HepG2 (cell line): ENCODE measurements at regions not wholly inside any gene's neighbourhood (a gene's known extent, or its start where the extent isn't known, plus 50 kb on each side); places are given as distances from the start of the nearest gene placed in this dataset.
A peak's percentile ranks its signal among the peaks of the same experiment; 100 is the strongest.

Experiments used
- BCL6 ChIP-seq: IDR thresholded peaks from 2 replicates; pipeline ENCODE4 v1.6.1; 2016; ENCODE audit warnings: missing genetic modification reagents, missing compliant biosample characterization
- BORCS8-MEF2B ChIP-seq: sonication (generic); formaldehyde crosslinking; IDR thresholded peaks from 2 replicates; pipeline ENCODE4 v1.8.0; 2022; ENCODE audit warnings: mild to moderate bottlenecking, missing genetic modification reagents
- CENPX ChIP-seq: sonication (generic); formaldehyde crosslinking; IDR thresholded peaks from 2 replicates; pipeline ENCODE4 v1.9.0; 2021; ENCODE audit warnings: mild to moderate bottlenecking, missing genetic modification reagents, moderate library complexity
- CHD2 ChIP-seq: IDR thresholded peaks from 2 replicates; pipeline ENCODE4 v1.6.1; 2011; ENCODE audit warnings: low read depth, low read length, improper control_type of control experiment
- FOXJ3 ChIP-seq: sonication (generic); formaldehyde crosslinking; IDR thresholded peaks from 2 replicates; pipeline ENCODE4 v1.4.0; 2020; ENCODE audit warnings: missing genetic modification reagents, mild to moderate bottlenecking, borderline replicate concordance
- ONECUT2 ChIP-seq: sonication (generic); formaldehyde crosslinking; IDR thresholded peaks from 2 replicates; pipeline ENCODE4 v1.4.0; 2020; ENCODE audit warnings: missing genetic modification reagents
- SNAPC2 ChIP-seq: sonication (generic); formaldehyde crosslinking; IDR thresholded peaks from 2 replicates; pipeline ENCODE4 v1.8.1; 2022; ENCODE audit warnings: mild to moderate bottlenecking, missing genetic modification reagents
- SSRP1 ChIP-seq: IDR thresholded peaks from 2 replicates; pipeline ENCODE4 v1.6.1; 2016; ENCODE audit warnings: control low read depth
- TCF7 ChIP-seq: sonication (generic); IDR thresholded peaks from 2 replicates; pipeline ENCODE4 v1.6.1; 2016; ENCODE audit warnings: antibody characterized with exemption, low read depth
- THYN1 ChIP-seq: sonication (generic); formaldehyde crosslinking; IDR thresholded peaks from 2 replicates; pipeline ENCODE4 v1.8.1; 2023; ENCODE audit warnings: low read depth, mild to moderate bottlenecking, moderate library complexity, missing genetic modification reagents, borderline replicate concordance
- ZFP36L1 ChIP-seq: sonication (generic); formaldehyde crosslinking; IDR thresholded peaks from 2 replicates; pipeline ENCODE4 v1.8.0; 2022; ENCODE audit warnings: mild to moderate bottlenecking, missing genetic modification reagents, moderate library complexity
- ZNF557 ChIP-seq: sonication (generic); formaldehyde crosslinking; IDR thresholded peaks from 2 replicates; pipeline ENCODE4 v1.4.0; 2020; ENCODE audit warnings: missing genetic modification reagents
- ZNF569 ChIP-seq: sonication (generic); formaldehyde crosslinking; IDR thresholded peaks from 2 replicates; pipeline ENCODE4 v1.5.0; 2020; ENCODE audit warnings: mild to moderate bottlenecking, missing genetic modification reagents, moderate library complexity, borderline replicate concordance
- TF ChIP-seq, protein P1 (sequence below): sonication (generic); formaldehyde crosslinking; IDR thresholded peaks from 2 replicates; pipeline ENCODE4 v1.8.1; 2023; ENCODE audit warnings: mild to moderate bottlenecking, inconsistent platforms, moderate library complexity, missing genetic modification reagents, borderline replicate concordance
- TF ChIP-seq, protein P2 (sequence below): fragments of 450-650 bp; IDR thresholded peaks from 2 replicates; pipeline ENCODE4 v1.6.1; 2017; ENCODE audit warnings: mild to moderate bottlenecking
- TF ChIP-seq, protein P3 (sequence below): sonication (generic); formaldehyde crosslinking; IDR thresholded peaks from 2 replicates; pipeline ENCODE4 v1.5.0; 2020; ENCODE audit warnings: mild to moderate bottlenecking, missing genetic modification reagents
- TF ChIP-seq, protein P4 (sequence below): sonication (generic); formaldehyde crosslinking; IDR thresholded peaks from 2 replicates; pipeline ENCODE4 v1.9.0; 2021; ENCODE audit warnings: mild to moderate bottlenecking, missing genetic modification reagents

DNA sequence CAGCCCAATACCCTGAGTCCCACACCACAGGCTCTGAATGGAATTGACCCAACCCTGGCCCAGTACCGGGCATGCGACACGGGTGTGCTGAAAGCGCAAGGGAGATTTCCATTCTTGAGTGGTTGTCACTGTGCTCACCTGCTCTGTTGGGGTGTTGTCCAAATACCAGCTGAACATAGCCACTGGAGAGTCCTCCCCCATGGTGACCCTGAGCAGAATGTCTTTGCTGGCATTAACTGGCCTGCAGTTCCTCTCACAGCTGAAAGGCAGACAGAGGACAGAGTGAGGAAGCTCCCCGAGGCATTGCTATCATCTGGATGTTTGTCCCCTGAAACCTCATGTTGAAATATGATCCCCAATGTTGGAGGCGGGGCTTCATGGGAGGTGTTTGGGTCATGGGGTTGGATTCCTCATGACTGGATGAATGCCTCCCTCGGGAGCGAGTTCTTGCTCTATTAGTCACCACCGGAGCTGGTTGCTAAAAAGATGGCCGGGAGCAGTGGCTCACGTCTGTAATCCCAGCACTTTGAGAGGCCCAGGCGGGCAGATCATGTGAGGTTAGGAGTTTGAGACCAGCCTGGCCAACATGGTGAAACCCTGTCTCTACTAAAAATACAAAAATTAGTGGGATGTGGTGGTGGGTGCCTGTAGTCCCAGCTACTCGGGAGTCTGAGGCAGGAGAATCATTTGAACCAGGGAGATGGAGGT is 57.3 kb upstream of the BCO1 start (continued):
- TF ChIP-seq, protein P1, sequence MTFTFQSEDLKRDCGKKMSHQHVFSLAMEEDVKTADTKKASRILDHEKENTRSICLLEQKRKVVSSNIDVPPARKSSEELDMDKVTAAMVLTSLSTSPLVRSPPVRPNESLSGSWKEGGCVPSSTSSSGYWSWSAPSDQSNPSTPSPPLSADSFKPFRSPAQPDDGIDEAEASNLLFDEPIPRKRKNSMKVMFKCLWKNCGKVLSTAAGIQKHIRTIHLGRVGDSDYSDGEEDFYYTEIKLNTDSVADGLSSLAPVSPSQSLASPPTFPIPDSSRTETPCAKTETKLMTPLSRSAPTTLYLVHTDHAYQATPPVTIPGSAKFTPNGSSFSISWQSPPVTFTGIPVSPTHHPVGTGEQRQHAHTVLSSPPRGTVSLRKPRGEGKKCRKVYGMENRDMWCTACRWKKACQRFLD (CRISPR knock-in tag), result no peak
- TF ChIP-seq ZFP36L1 (CRISPR knock-in tag) (no peak), SSRP1 (CRISPR knock-in tag) (no peak), TCF7 (no peak), THYN1 (no peak), SNAPC2 (no peak), ZNF557 (CRISPR knock-in tag) (no peak), ZNF569 (no peak), CHD2 (no peak), BCL6 (CRISPR knock-in tag) (0 out of 2 replicates have a peak, but pooled peaks have one; percentile 29), BORCS8-MEF2B (CRISPR knock-in tag) (no peak), FOXJ3 (CRISPR knock-in tag) (no peak), CENPX (CRISPR knock-in tag) (no peak), ONECUT2 (no peak)
- TF ChIP-seq, protein P2, sequence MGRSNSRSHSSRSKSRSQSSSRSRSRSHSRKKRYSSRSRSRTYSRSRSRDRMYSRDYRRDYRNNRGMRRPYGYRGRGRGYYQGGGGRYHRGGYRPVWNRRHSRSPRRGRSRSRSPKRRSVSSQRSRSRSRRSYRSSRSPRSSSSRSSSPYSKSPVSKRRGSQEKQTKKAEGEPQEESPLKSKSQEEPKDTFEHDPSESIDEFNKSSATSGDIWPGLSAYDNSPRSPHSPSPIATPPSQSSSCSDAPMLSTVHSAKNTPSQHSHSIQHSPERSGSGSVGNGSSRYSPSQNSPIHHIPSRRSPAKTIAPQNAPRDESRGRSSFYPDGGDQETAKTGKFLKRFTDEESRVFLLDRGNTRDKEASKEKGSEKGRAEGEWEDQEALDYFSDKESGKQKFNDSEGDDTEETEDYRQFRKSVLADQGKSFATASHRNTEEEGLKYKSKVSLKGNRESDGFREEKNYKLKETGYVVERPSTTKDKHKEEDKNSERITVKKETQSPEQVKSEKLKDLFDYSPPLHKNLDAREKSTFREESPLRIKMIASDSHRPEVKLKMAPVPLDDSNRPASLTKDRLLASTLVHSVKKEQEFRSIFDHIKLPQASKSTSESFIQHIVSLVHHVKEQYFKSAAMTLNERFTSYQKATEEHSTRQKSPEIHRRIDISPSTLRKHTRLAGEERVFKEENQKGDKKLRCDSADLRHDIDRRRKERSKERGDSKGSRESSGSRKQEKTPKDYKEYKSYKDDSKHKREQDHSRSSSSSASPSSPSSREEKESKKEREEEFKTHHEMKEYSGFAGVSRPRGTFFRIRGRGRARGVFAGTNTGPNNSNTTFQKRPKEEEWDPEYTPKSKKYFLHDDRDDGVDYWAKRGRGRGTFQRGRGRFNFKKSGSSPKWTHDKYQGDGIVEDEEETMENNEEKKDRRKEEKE, result no peak
- TF ChIP-seq, protein P3, sequence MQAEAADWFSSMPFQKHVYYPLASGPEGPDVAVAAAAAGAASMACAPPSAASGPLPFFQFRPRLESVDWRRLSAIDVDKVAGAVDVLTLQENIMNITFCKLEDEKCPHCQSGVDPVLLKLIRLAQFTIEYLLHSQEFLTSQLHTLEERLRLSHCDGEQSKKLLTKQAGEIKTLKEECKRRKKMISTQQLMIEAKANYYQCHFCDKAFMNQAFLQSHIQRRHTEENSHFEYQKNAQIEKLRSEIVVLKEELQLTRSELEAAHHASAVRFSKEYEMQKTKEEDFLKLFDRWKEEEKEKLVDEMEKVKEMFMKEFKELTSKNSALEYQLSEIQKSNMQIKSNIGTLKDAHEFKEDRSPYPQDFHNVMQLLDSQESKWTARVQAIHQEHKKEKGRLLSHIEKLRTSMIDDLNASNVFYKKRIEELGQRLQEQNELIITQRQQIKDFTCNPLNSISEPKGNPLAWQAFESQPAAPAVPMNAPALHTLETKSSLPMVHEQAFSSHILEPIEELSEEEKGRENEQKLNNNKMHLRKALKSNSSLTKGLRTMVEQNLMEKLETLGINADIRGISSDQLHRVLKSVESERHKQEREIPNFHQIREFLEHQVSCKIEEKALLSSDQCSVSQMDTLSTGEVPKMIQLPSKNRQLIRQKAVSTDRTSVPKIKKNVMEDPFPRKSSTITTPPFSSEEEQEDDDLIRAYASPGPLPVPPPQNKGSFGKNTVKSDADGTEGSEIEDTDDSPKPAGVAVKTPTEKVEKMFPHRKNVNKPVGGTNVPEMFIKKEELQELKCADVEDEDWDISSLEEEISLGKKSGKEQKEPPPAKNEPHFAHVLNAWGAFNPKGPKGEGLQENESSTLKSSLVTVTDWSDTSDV, result no peak
- TF ChIP-seq, protein P4, sequence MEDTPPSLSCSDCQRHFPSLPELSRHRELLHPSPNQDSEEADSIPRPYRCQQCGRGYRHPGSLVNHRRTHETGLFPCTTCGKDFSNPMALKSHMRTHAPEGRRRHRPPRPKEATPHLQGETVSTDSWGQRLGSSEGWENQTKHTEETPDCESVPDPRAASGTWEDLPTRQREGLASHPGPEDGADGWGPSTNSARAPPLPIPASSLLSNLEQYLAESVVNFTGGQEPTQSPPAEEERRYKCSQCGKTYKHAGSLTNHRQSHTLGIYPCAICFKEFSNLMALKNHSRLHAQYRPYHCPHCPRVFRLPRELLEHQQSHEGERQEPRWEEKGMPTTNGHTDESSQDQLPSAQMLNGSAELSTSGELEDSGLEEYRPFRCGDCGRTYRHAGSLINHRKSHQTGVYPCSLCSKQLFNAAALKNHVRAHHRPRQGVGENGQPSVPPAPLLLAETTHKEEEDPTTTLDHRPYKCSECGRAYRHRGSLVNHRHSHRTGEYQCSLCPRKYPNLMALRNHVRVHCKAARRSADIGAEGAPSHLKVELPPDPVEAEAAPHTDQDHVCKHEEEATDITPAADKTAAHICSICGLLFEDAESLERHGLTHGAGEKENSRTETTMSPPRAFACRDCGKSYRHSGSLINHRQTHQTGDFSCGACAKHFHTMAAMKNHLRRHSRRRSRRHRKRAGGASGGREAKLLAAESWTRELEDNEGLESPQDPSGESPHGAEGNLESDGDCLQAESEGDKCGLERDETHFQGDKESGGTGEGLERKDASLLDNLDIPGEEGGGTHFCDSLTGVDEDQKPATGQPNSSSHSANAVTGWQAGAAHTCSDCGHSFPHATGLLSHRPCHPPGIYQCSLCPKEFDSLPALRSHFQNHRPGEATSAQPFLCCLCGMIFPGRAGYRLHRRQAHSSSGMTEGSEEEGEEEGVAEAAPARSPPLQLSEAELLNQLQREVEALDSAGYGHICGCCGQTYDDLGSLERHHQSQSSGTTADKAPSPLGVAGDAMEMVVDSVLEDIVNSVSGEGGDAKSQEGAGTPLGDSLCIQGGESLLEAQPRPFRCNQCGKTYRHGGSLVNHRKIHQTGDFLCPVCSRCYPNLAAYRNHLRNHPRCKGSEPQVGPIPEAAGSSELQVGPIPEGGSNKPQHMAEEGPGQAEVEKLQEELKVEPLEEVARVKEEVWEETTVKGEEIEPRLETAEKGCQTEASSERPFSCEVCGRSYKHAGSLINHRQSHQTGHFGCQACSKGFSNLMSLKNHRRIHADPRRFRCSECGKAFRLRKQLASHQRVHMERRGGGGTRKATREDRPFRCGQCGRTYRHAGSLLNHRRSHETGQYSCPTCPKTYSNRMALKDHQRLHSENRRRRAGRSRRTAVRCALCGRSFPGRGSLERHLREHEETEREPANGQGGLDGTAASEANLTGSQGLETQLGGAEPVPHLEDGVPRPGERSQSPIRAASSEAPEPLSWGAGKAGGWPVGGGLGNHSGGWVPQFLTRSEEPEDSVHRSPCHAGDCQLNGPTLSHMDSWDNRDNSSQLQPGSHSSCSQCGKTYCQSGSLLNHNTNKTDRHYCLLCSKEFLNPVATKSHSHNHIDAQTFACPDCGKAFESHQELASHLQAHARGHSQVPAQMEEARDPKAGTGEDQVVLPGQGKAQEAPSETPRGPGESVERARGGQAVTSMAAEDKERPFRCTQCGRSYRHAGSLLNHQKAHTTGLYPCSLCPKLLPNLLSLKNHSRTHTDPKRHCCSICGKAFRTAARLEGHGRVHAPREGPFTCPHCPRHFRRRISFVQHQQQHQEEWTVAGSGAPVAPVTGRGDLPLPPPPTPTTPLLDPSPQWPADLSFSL (CRISPR knock-in tag), result no peak
